Testis (tissue), 2 donors: ENCODE measurements at regions not wholly inside any gene's neighbourhood (a gene's known extent, or its start where the extent isn't known, plus 50 kb on each side); places are given as distances from the start of the nearest gene placed in this dataset.

ENCODE experiments used
- DNase-seq: peaks from one replicate; pipeline ENCODE4 v3.0.0-alpha.2; 2019
- H3K27ac ChIP-seq, 2 donors: fragments of 200-600 bp; sonication (generic); one replicate each; pipeline ENCODE4 v1.5.1; 2019
- H3K27me3 ChIP-seq: fragments of 200-600 bp; sonication (generic); one replicate; pipeline ENCODE4 v1.5.1; 2019
- H3K36me3 ChIP-seq: fragments of 200-600 bp; sonication (generic); one replicate; pipeline ENCODE4 v1.5.1; 2017; ENCODE audit warnings: low read depth; ENCODE audit errors: missing control alignments
- H3K4me1 ChIP-seq: fragments of 200-600 bp; sonication (generic); one replicate; pipeline ENCODE4 v1.5.1; 2019
- H3K4me3 ChIP-seq, 2 donors: fragments of 200-600 bp; sonication (generic); one replicate each; pipeline ENCODE4 v1.5.1; 2017 to 2019
- H3K9me3 ChIP-seq: fragments of 200-600 bp; sonication (generic); one replicate; pipeline ENCODE4 v1.5.1; 2017
- CTCF ChIP-seq, 3 experiments: fragments of 450-650 bp in 2 of 3; fragments of 200-600 bp in 1 of 3; sonication (generic) in 1 of 3; IDR thresholded peaks; one replicate each; pipeline ENCODE4 v1.5.1; 2016 to 2019; ENCODE audit warnings: antibody characterized with exemption in 3 of 3, mild to moderate bottlenecking in 2 of 3, moderate library complexity in 1 of 3
- POLR2A ChIP-seq: fragments of 450-650 bp; IDR thresholded peaks from one replicate; pipeline ENCODE4 v1.6.1; 2017; ENCODE audit warnings: antibody characterized with exemption, mild to moderate bottlenecking, moderate library complexity
- WGBS, 2 donors: methylation state at CpG; one replicate each; pipeline ENCODE4 v1.1.5; 2018; 5-methylcytosine and 5-hydroxymethylcytosine counted together
- intact Hi-C: fragments of 100-400 bp; cut with DNase I; formaldehyde crosslinking; loops from one replicate; pipeline ENCODE4 v1.15.1; 2023; ENCODE audit warnings: low total_unique reads

- no peaks in the 10 kb centered on the region for H3K36me3 ChIP-seq
- TF ChIP-seq POLR2A (no peak), CTCF (IDR thresholded peaks at IDR 0.05) (no peak)
- no peak overlapping the region for H3K27ac ChIP-seq
- H3K27me3 ChIP-seq = no peaks in the 10 kb centered on the region
- no peak overlapping the region for H3K4me3 ChIP-seq
- no peaks in the 10 kb centered on the region for H3K4me1 ChIP-seq
- WGBS, 2 donors = 49 to 59% methylated on average over 3 of the region's 3 CpGs
- no peaks in the 10 kb centered on the region for H3K9me3 ChIP-seq
- DNase-seq = no peak
- intact Hi-C loops = loop anchor here (10.0 kb wide), 1 partner anchor 125 kb away; no protein-coding TSS in a partner anchor
Measured at GRCh38 chr20:34190262-34190661, 51.0 kb upstream of the ASIP start.

- no peaks in the 10 kb centered on the region for H3K36me3 ChIP-seq
- TF ChIP-seq POLR2A (no peak), CTCF (IDR thresholded peaks at IDR 0.05) (peak; percentile 45 to 66 (median 60))
- H3K9me3 ChIP-seq = no peaks in the 10 kb centered on the region
- 18 to 29% methylated on average over 3 of the region's 3 CpGs for WGBS, 2 donors
- intact Hi-C loops = loop anchor here (10.0 kb wide), 1 partner anchor 124 kb away; no protein-coding TSS in a partner anchor
- no peaks in the 10 kb centered on the region for H3K4me1 ChIP-seq
- DNase-seq = peak; percentile 89
- no peaks in the 10 kb centered on the region for H3K27me3 ChIP-seq
- H3K27ac ChIP-seq = no peak overlapping the region
- no peak overlapping the region for H3K4me3 ChIP-seq
Measured at GRCh38 chr20:34190679-34191090, 50.5 kb upstream of the ASIP start.
